H9 (cell line): ENCODE measurements at regions not wholly inside any gene's neighbourhood (a gene's known extent, or its start where the extent isn't known, plus 50 kb on each side); places are given as distances from the start of the nearest gene placed in this dataset.

Source experiments
- DNase-seq: peaks from one replicate; pipeline ENCODE4 v3.0.0-alpha.2; 2017
- H2AFZ ChIP-seq: one replicate; pipeline ENCODE4 v1.6.1; 2013; ENCODE audit warnings: mild to moderate bottlenecking, low read length, control low read depth, moderate library complexity
- H2AK5ac ChIP-seq: 2 replicates; pipeline ENCODE4 v1.6.1; 2013; ENCODE audit warnings: low read length, control low read depth, mixed read lengths; ENCODE audit not compliant: insufficient read length
- H2BK120ac ChIP-seq: one replicate; pipeline ENCODE4 v1.6.1; 2013; ENCODE audit warnings: low read depth, mild to moderate bottlenecking, low read length, control low read depth, inconsistent platforms; ENCODE audit not compliant: poor library complexity, severe bottlenecking
- H2BK12ac ChIP-seq: 2 replicates; pipeline ENCODE4 v1.6.1; 2013; ENCODE audit warnings: low read length, control low read depth, mixed read lengths, low read depth; ENCODE audit not compliant: insufficient read length
- H2BK15ac ChIP-seq: 2 replicates; pipeline ENCODE4 v1.6.1; 2013; ENCODE audit warnings: low read depth, low read length, control low read depth
- H2BK20ac ChIP-seq: one replicate; pipeline ENCODE4 v1.6.1; 2013; ENCODE audit warnings: low read depth, mild to moderate bottlenecking, low read length, control low read depth, inconsistent platforms; ENCODE audit not compliant: poor library complexity, severe bottlenecking
- H2BK5ac ChIP-seq: 2 replicates; pipeline ENCODE4 v1.6.1; 2013; ENCODE audit warnings: low read length, control low read depth, mixed read lengths; ENCODE audit not compliant: insufficient read length
- H3K14ac ChIP-seq: 2 replicates; pipeline ENCODE4 v1.6.1; 2013; ENCODE audit warnings: low read length, control low read depth; ENCODE audit not compliant: insufficient read depth
- H3K18ac ChIP-seq: 2 replicates; pipeline ENCODE4 v1.6.1; 2013; ENCODE audit warnings: low read depth, mild to moderate bottlenecking, mixed read lengths, low read length, control low read depth; ENCODE audit not compliant: insufficient read length
- H3K23ac ChIP-seq: 2 replicates; pipeline ENCODE4 v1.6.1; 2013; ENCODE audit warnings: low read length, control low read depth, mixed read lengths, low read depth; ENCODE audit not compliant: insufficient read length
- H3K23me2 ChIP-seq: 2 replicates; pipeline ENCODE4 v1.6.1; 2013; ENCODE audit warnings: low read depth, mild to moderate bottlenecking, mixed read lengths, low read length, control low read depth; ENCODE audit not compliant: insufficient read length, poor library complexity, severe bottlenecking
- H3K27ac ChIP-seq: 2 replicates; pipeline ENCODE4 v1.5.1; 2013; ENCODE audit warnings: low read length, control low read depth, mixed read lengths, low read depth; ENCODE audit not compliant: insufficient read length
- H3K27me3 ChIP-seq: 2 replicates; pipeline ENCODE4 v1.6.1; 2013; ENCODE audit warnings: low read length, control low read depth, inconsistent platforms; ENCODE audit not compliant: insufficient read depth
- H3K4ac ChIP-seq: 2 replicates; pipeline ENCODE4 v1.6.1; 2013; ENCODE audit warnings: low read depth, mild to moderate bottlenecking, control low read depth, inconsistent platforms, low read length, moderate library complexity
- H3K4me1 ChIP-seq: 2 replicates; pipeline ENCODE4 v1.6.1; 2013; ENCODE audit warnings: low read length, control low read depth, inconsistent platforms; ENCODE audit not compliant: insufficient read depth
- H3K4me2 ChIP-seq: 2 replicates; pipeline ENCODE4 v1.6.1; 2013; ENCODE audit warnings: low read length, control low read depth, mixed read lengths; ENCODE audit not compliant: insufficient read length, insufficient read depth
- H3K56ac ChIP-seq: 2 replicates; pipeline ENCODE4 v1.6.1; 2013; ENCODE audit warnings: low read depth, mild to moderate bottlenecking, mixed read lengths, low read length, control low read depth; ENCODE audit not compliant: insufficient read length
- H3K79me1 ChIP-seq: 2 replicates; pipeline ENCODE4 v1.6.1; 2013; ENCODE audit warnings: low read depth, mild to moderate bottlenecking, moderate library complexity, low read length, control low read depth, inconsistent platforms; ENCODE audit not compliant: insufficient read depth, poor library complexity, severe bottlenecking
- H3K79me2 ChIP-seq: 2 replicates; pipeline ENCODE4 v1.6.1; 2013; ENCODE audit warnings: low read length, control low read depth, inconsistent platforms; ENCODE audit not compliant: insufficient read depth
- H3K9ac ChIP-seq: 2 replicates; pipeline ENCODE4 v1.6.1; 2013; ENCODE audit warnings: low read length, control low read depth, mixed read lengths; ENCODE audit not compliant: insufficient read length; ENCODE audit errors: extremely low read depth
- H3K9me3 ChIP-seq: one replicate; pipeline ENCODE4 v1.6.1; 2013; ENCODE audit warnings: low read depth, low read length, inconsistent platforms; ENCODE audit not compliant: control insufficient read depth
- H3T11ph ChIP-seq: one replicate; pipeline ENCODE4 v1.6.1; 2013; ENCODE audit warnings: mild to moderate bottlenecking, low read length, control low read depth, inconsistent platforms
- H4K20me1 ChIP-seq: one replicate; pipeline ENCODE4 v1.6.1; 2013; ENCODE audit not compliant: control insufficient read depth, insufficient read length, insufficient read depth
- H4K5ac ChIP-seq: 2 replicates; pipeline ENCODE4 v1.6.1; 2013; ENCODE audit warnings: low read depth, mild to moderate bottlenecking, mixed read lengths, low read length, control low read depth; ENCODE audit not compliant: insufficient read length
- H4K8ac ChIP-seq: replicated peaks from 2 replicates; pipeline ENCODE4 v1.6.1; 2013; ENCODE audit warnings: low read length, control low read depth, mixed read lengths, low read depth; ENCODE audit not compliant: insufficient read length
- H4K91ac ChIP-seq: 2 replicates; pipeline ENCODE4 v1.6.1; 2013; ENCODE audit warnings: low read depth, mild to moderate bottlenecking, moderate library complexity, mixed read lengths, low read length, control low read depth; ENCODE audit not compliant: insufficient read length
- H3K27ac Mint-ChIP-seq, 3 experiments: 2 replicates in 2 of 3; 3 replicates in 1 of 3; pipeline ENCODE4 v1.8.0; 2020 to 2021; ENCODE audit warnings: mixed read lengths in 3 of 3, mild to moderate bottlenecking in 1 of 3, moderate library complexity in 1 of 3
- H3K27me3 Mint-ChIP-seq: 2 replicates; pipeline ENCODE4 v1.8.0; 2021; ENCODE audit warnings: low read depth, mild to moderate bottlenecking, moderate library complexity, mixed read lengths
- H3K36me3 Mint-ChIP-seq, 3 experiments: 2 replicates in 2 of 3; 3 replicates in 1 of 3; pipeline ENCODE4 v1.8.0; 2020 to 2021; ENCODE audit warnings: low read depth in 3 of 3, mixed read lengths in 3 of 3; ENCODE audit not compliant: insufficient read depth in 1 of 3
- H3K4me1 Mint-ChIP-seq, 2 experiments: 2 replicates each; pipeline ENCODE4 v1.8.0; 2020; ENCODE audit warnings: mixed read lengths in 2 of 2
- H3K4me3 Mint-ChIP-seq, 2 experiments: 2 replicates in 1 of 2; 3 replicates in 1 of 2; pipeline ENCODE4 v1.8.0; 2020 to 2021; ENCODE audit warnings: mild to moderate bottlenecking in 2 of 2, mixed read lengths in 2 of 2, moderate library complexity in 1 of 2
- H3K9me3 Mint-ChIP-seq, 2 experiments: 2 replicates in 1 of 2; 3 replicates in 1 of 2; pipeline ENCODE4 v1.8.0; 2020; ENCODE audit warnings: mild to moderate bottlenecking in 2 of 2, mixed read lengths in 2 of 2, moderate library complexity in 1 of 2
- CTCF ChIP-seq: fragments of 200-600 bp; sonication (generic); conservative IDR thresholded peaks from 3 replicates; pipeline ENCODE4 v1.8.0; 2021; ENCODE audit warnings: antibody characterized with exemption, mild to moderate bottlenecking
- WGBS: extraction: QIAGEN DNeasy Blood & Tissue Kit; methylation state at CpG from one replicate; pipeline ENCODE4 v1.1.7; 2013; ENCODE audit warnings: missing lambda C conversion rate, low lambda C conversion rate, mixed read lengths; ENCODE audit not compliant: insufficient read length; ENCODE audit errors: extremely low coverage; 5-methylcytosine and 5-hydroxymethylcytosine counted together

DNA sequence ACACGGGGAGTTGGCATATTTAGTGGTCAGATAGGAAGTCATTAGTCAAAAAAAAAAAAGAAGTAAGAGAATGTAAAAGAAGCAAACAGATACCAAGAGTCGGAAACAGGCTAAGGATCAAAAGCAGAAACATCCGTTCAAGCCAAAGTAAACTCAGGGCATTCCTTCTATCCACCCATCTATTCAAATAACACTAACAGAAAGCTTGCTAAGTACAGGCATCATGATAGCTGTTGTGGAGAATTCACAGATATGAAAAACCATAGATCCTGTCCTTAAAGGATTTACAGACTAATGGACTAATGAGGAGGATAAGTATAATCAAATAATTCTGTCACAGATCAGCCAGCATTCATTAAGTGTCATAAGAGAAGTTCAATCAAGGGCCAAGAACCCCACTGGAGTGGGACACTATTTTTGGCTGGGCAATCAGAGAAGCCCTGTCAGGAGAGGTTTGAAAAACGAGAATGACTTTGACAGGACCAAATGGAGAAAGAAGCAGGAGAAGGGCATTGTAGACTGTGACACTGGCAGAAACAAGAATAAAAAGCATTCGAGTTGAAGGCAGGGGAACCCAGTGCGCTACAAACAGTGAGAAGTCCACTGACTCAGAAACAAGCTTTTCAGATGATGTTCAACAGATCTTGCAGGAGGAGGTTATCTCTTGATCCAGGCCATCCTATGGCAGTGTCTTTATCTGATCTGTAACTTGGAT lies 154.2 kb upstream of the TSLP start:
- Histone ChIP-seq H4K91ac (no peak overlapping the region), H2BK5ac (no peak overlapping the region), H3K4me2 (no peak overlapping the region), H2AK5ac (no peak overlapping the region), H4K5ac (no peak overlapping the region), H3K56ac (no peak overlapping the region), H3K18ac (no peak overlapping the region), H2BK12ac (no peak overlapping the region), H3K23me2 (no peaks in the 10 kb centered on the region), H3K9ac (no peak overlapping the region), H3K9me3 (no peaks in the 10 kb centered on the region), H3K27ac (no peak overlapping the region), H4K8ac (no peak overlapping the region), H3K23ac (no peak overlapping the region), H2BK20ac (no peak overlapping the region), H4K20me1 (no peaks in the 10 kb centered on the region), H3K4me1 (no peaks in the 10 kb centered on the region), H3K14ac (no peak overlapping the region), H3T11ph (no peak overlapping the region), H2BK15ac (no peak overlapping the region), H3K4ac (no peak overlapping the region), H3K27me3 (no peaks in the 10 kb centered on the region), H2BK120ac (no peak overlapping the region), H3K79me2 (no peaks in the 10 kb centered on the region), H3K79me1 (no peaks in the 10 kb centered on the region), H2AFZ (no peak overlapping the region)
- no peak for TF ChIP-seq CTCF
- Mint-ChIP-seq H3K4me1 (peaks cover 6 to 14% of the 10 kb centered on the region in 2 experiments), H3K36me3 (no peaks in the 10 kb centered on the region), H3K9me3 (no peaks in the 10 kb centered on the region), H3K4me3 (no peak overlapping the region), H3K27ac (no peak overlapping the region), H3K27me3 (no peaks in the 10 kb centered on the region)
- DNase-seq: no peak
- no CpG with 5 or more reads among the region's 6 CpGs for WGBS
